ENCODE measurements at regions not wholly inside any gene's neighbourhood (a gene's known extent, or its start where the extent isn't known, plus 50 kb on each side); places are given as distances from the start of the nearest gene placed in this dataset.

GRCh38 chr1:5480906-5481305, 511.3 kb downstream of the NPHP4 start:
- Histone ChIP-seq H3K9me3 (no peaks in the 10 kb centered on the region), H3K4me1 (no peaks in the 10 kb centered on the region), H3K36me3 (ENCODE audit: control insufficient read depth, insufficient read depth, low read length) (no peaks in the 10 kb centered on the region), H3K27me3 (replicated peaks; ENCODE audit: control insufficient read depth, insufficient read depth, low read length) (no peaks in the 10 kb centered on the region), H3K4me3 (ENCODE audit: low read depth, low read length) (no peak overlapping the region)
- Mint-ChIP-seq H3K4me1 (ENCODE audit: low read depth, unreplicated experiment) (no peaks in the 10 kb centered on the region), H3K27ac (ENCODE audit: unreplicated experiment) (no peak overlapping the region), H3K27me3 (ENCODE audit: insufficient read depth, unreplicated experiment) (peaks cover 24% of the 10 kb centered on the region), H3K4me3 (ENCODE audit: unreplicated experiment) (no peak overlapping the region), H3K36me3 (ENCODE audit: insufficient read depth, unreplicated experiment) (no peaks in the 10 kb centered on the region), H3K9me3 (ENCODE audit: unreplicated experiment) (no peaks in the 10 kb centered on the region)
- BruUV-seq (replicated peaks), result no TSS peak
- DNase-seq, result no peak
- TF ChIP-seq, protein P1, sequence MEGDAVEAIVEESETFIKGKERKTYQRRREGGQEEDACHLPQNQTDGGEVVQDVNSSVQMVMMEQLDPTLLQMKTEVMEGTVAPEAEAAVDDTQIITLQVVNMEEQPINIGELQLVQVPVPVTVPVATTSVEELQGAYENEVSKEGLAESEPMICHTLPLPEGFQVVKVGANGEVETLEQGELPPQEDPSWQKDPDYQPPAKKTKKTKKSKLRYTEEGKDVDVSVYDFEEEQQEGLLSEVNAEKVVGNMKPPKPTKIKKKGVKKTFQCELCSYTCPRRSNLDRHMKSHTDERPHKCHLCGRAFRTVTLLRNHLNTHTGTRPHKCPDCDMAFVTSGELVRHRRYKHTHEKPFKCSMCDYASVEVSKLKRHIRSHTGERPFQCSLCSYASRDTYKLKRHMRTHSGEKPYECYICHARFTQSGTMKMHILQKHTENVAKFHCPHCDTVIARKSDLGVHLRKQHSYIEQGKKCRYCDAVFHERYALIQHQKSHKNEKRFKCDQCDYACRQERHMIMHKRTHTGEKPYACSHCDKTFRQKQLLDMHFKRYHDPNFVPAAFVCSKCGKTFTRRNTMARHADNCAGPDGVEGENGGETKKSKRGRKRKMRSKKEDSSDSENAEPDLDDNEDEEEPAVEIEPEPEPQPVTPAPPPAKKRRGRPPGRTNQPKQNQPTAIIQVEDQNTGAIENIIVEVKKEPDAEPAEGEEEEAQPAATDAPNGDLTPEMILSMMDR (IDR thresholded peaks at IDR 0.05; ENCODE audit: insufficient read depth in 1 of 2, low read depth in 1 of 2, low read length in 1 of 2, severe bottlenecking in 1 of 2, unreplicated experiment in 1 of 2), result no peak
- ChIA-PET POLR2A (no interaction called here), CTCF (no interaction called here)
- intact Hi-C loops (cut with micrococcal nuclease; ENCODE audit: unreplicated experiment), result no loop called here

DNA sequence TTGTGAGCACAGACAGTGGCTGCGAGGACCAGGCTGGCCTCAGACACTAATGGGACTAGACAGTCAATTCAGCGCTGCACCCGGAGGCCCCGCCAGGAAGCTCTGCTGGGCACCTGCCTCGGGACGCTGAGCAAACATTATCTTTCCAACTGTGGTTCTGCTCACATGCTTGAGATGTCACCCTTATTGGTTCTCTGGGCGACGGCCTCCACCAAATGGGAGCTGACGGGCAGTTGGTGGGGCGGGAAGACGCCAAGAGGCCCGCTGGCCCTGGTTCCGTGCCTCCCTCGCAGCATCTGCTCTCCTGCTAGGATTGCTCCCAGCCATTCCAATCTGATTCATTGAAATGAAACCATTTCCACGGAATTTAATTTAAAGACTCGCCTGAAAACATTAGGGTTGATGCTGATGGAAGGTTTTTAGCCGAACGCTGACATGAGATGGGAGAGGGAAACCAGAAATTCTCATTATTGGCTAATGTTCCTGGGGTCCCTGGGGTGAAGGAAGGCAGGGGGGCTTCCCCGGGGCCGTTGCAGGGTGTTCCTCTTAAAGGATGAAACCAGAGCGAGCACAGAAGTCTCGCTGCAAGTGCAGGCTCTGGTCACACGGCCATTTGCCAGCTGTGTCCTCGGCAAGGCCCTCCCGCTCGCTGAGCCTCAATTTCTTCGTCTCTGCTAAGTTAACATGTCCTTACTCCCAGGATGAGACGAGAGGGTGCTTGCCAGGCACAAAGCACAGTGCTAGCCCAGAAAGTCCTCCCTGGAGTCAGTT, 512.2 kb downstream of the NPHP4 start:
- CTCF ChIA-PET, result no interaction called here
- H3K27me3 Mint-ChIP-seq (ENCODE audit: insufficient read depth, unreplicated experiment), result peaks cover 27% of the 10 kb centered on the region
- POLR2A ChIA-PET, result no interaction called here
- H3K4me3 Mint-ChIP-seq (ENCODE audit: unreplicated experiment), result no peak overlapping the region
- H3K27ac Mint-ChIP-seq (ENCODE audit: unreplicated experiment), result no peak overlapping the region
- Histone ChIP-seq H3K27me3 (replicated peaks; ENCODE audit: control insufficient read depth, insufficient read depth, low read length) (no peaks in the 10 kb centered on the region), H3K9me3 (no peaks in the 10 kb centered on the region), H3K4me3 (ENCODE audit: low read depth, low read length) (no peak overlapping the region), H3K4me1 (no peaks in the 10 kb centered on the region), H3K36me3 (ENCODE audit: control insufficient read depth, insufficient read depth, low read length) (no peaks in the 10 kb centered on the region)
- TF ChIP-seq, protein P1 (IDR thresholded peaks at IDR 0.05; ENCODE audit: insufficient read depth in 1 of 2, low read depth in 1 of 2, low read length in 1 of 2, severe bottlenecking in 1 of 2, unreplicated experiment in 1 of 2), result no peak
- BruUV-seq (replicated peaks), result no TSS peak
- H3K4me1 Mint-ChIP-seq (ENCODE audit: low read depth, unreplicated experiment), result no peaks in the 10 kb centered on the region
- intact Hi-C loops (cut with micrococcal nuclease; ENCODE audit: unreplicated experiment), result no loop called here
- no peak for DNase-seq
- H3K36me3 Mint-ChIP-seq (ENCODE audit: insufficient read depth, unreplicated experiment), result no peaks in the 10 kb centered on the region
- H3K9me3 Mint-ChIP-seq (ENCODE audit: unreplicated experiment), result no peaks in the 10 kb centered on the region

DNA sequence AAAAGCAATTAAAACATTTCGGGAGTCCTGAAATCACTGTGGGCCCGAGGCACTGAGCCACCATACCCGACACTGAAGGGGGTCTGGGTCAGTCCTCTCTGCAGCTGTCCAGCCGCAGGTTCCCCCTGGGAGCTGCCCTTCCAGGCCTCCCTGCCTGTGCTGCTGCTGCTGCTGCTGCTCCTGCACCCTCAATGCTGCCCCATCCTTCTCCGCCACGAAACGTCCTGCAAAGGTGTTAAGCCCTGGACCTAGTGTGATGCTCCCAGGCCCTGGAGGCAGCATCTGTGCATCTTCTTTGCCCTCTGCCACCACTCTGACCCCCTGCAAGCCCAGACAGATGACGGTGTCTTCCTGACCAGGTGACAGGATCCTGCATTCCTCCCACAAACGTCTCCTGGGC, 513.3 kb downstream of the NPHP4 start:
- CTCF ChIA-PET, result no interaction called here
- H3K27me3 ChIP-seq (replicated peaks; ENCODE audit: control insufficient read depth, insufficient read depth, low read length), result no peaks in the 10 kb centered on the region

More for the DNA sequence above, 513.3 kb downstream of the NPHP4 start:
- intact Hi-C loops (cut with micrococcal nuclease; ENCODE audit: unreplicated experiment), result no loop called here
- Mint-ChIP-seq H3K9me3 (ENCODE audit: unreplicated experiment) (no peaks in the 10 kb centered on the region), H3K27ac (ENCODE audit: unreplicated experiment) (no peak overlapping the region), H3K36me3 (ENCODE audit: insufficient read depth, unreplicated experiment) (no peaks in the 10 kb centered on the region), H3K4me3 (ENCODE audit: unreplicated experiment) (no peak overlapping the region), H3K27me3 (ENCODE audit: insufficient read depth, unreplicated experiment) (peaks cover 21% of the 10 kb centered on the region), H3K4me1 (ENCODE audit: low read depth, unreplicated experiment) (no peaks in the 10 kb centered on the region)
- BruUV-seq (replicated peaks), result no TSS peak
- TF ChIP-seq, protein P1 (IDR thresholded peaks at IDR 0.05; ENCODE audit: insufficient read depth in 1 of 2, low read depth in 1 of 2, low read length in 1 of 2, severe bottlenecking in 1 of 2, unreplicated experiment in 1 of 2), result no peak
- Histone ChIP-seq H3K9me3 (no peaks in the 10 kb centered on the region), H3K36me3 (ENCODE audit: control insufficient read depth, insufficient read depth, low read length) (no peaks in the 10 kb centered on the region), H3K4me1 (no peaks in the 10 kb centered on the region), H3K4me3 (ENCODE audit: low read depth, low read length) (no peak overlapping the region)
- POLR2A ChIA-PET, result no interaction called here
- DNase-seq, result no peak

Data from Caco-2 (cell line).